ENCODE measurements at regions not wholly inside any gene's neighbourhood (a gene's known extent, or its start where the extent isn't known, plus 50 kb on each side); places are given as distances from the start of the nearest gene placed in this dataset.
"Not testable (repeated sequence)": the region's sequence is repeated elsewhere in the genome, so short reads cannot be mapped to it uniquely, and the experiment has no call there.

DNA sequence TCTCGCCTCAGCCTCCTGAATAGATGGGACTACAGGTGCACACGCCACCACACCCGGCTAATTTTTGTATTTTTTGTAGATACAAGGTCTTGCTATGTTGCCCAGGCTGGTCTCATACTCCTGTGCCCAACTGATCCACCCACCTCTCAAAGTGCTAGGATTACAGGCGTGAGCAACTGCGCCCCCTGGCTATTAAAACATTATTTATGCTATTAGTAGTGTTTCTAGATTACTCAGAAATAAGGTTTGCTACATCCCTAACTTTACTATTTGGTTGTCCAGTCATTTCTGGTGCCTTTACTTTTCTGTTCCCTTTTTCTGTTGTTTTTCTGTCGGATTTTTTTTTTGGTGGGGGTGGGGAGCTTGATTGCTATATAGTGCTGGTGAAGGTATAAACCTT, 393.6 kb upstream of the TPM1 start:
- no peak overlapping the region for H3K9ac ChIP-seq (ENCODE audit: low read depth, low read length)
- H3K4me3 ChIP-seq (ENCODE audit: low read length), result no peak overlapping the region
- H3K36me3 ChIP-seq (ENCODE audit: insufficient read depth, low read depth, low read length), result peaks cover 4% of the 10 kb centered on the region; the same call in 1 of the 2 replicates
- H3K4me1 ChIP-seq (ENCODE audit: insufficient read depth, low read length), result peaks cover 5% of the 10 kb centered on the region; the same call in 1 of the 2 replicates
- H3K27me3 ChIP-seq (ENCODE audit: insufficient read depth, low read length), result no peaks in the 10 kb centered on the region
- no peaks in the 10 kb centered on the region for H3K9me3 ChIP-seq (ENCODE audit: insufficient read depth, low read depth, low read length)
- no peak overlapping the region for H3K27ac ChIP-seq (ENCODE audit: low read length)

DNA sequence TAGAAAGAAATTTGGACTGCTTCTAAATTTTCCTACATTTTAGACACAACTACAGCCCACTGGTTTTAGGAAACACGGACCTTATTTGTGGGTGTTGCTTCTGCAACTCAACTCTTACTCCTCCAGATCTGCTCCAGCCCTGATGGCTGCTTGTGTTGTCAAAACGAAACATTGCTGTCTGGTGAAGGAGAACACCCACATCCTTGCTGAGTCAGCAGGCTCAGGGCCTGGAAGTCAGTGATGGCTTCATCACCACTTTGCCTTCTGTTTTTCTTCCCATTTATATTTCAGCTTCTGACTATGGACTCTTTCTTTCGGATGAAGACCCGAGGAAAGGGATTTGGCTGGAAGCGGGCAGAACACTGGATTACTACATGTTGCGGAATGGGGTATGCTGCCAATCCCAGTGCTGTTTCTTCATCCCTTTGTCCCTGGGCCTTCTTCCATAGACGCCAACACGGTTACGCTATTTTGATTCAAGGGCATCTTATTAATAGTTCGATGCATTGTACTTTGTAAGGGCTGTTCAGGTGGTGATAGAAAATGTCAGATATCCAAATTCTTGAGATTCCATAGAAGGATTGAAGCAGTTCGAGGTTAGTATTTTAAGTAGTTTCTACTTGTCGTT, 392.6 kb upstream of the TPM1 start:
- H3K4me3 ChIP-seq (ENCODE audit: low read length), result no peak overlapping the region
- no peaks in the 10 kb centered on the region for H3K9me3 ChIP-seq (ENCODE audit: insufficient read depth, low read depth, low read length)
- no peak overlapping the region for H3K27ac ChIP-seq (ENCODE audit: low read length)
- no peaks in the 10 kb centered on the region for H3K27me3 ChIP-seq (ENCODE audit: insufficient read depth, low read length)
- no peak overlapping the region for H3K9ac ChIP-seq (ENCODE audit: low read depth, low read length)
- peaks cover 4% of the 10 kb centered on the region; the same call in 1 of the 2 replicates for H3K36me3 ChIP-seq (ENCODE audit: insufficient read depth, low read depth, low read length)
- no peaks in the 10 kb centered on the region for H3K4me1 ChIP-seq (ENCODE audit: insufficient read depth, low read length)

DNA sequence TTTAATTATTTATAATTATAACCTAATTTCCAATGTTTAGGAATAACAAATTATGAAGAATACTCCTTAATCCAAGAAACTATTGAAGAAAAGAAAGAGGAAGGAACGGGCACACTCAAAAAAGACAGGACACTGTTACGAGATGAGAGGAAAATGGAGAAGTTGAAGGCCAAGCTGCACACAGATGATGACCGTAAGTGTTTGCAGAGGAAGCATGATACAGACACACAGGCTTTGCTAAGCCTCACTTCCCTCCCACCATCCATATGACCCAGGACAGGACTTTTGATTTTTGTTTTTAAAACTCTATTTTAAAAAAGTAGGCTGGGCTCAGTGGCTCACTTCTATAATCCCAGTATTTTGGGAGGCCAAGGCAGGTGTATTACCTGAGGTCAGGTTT, 389.4 kb upstream of the TPM1 start:
- Histone ChIP-seq H3K9me3 (ENCODE audit: insufficient read depth, low read depth, low read length) (no peaks in the 10 kb centered on the region), H3K27me3 (ENCODE audit: insufficient read depth, low read length) (no peaks in the 10 kb centered on the region), H3K36me3 (ENCODE audit: insufficient read depth, low read depth, low read length) (peaks cover 4% of the 10 kb centered on the region), H3K4me1 (ENCODE audit: insufficient read depth, low read length) (no peaks in the 10 kb centered on the region), H3K9ac (ENCODE audit: low read depth, low read length) (no peak overlapping the region), H3K27ac (ENCODE audit: low read length) (no peak overlapping the region), H3K4me3 (ENCODE audit: low read length) (no peak overlapping the region)

DNA sequence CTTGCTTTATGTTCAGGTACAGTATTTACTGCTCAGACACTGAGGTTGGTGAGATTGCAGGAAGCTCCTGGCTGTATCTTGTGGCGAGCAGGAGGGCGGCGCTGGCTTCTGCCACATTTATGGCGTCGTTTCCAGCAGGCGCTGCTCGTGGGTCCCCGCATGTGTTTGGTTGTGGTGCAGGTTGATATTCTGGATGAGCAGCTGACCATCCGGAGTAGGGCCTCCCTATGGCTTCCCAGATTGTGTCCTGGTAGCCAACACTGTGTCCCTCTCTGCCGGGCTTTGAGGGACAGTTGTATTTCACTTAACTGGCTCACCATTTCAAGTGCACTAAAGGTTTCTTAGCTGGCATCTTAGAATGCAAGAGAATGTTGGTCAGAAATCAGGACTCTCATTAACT, 386.5 kb upstream of the TPM1 start:
- H3K36me3 ChIP-seq (ENCODE audit: insufficient read depth, low read depth, low read length), result peaks cover 4% of the 10 kb centered on the region
- no peak overlapping the region for H3K4me3 ChIP-seq (ENCODE audit: low read length)
- no peak overlapping the region for H3K27ac ChIP-seq (ENCODE audit: low read length)
- H3K9ac ChIP-seq (ENCODE audit: low read depth, low read length), result no peak overlapping the region
- no peaks in the 10 kb centered on the region for H3K27me3 ChIP-seq (ENCODE audit: insufficient read depth, low read length)
- H3K4me1 ChIP-seq (ENCODE audit: insufficient read depth, low read length), result no peaks in the 10 kb centered on the region
- no peaks in the 10 kb centered on the region for H3K9me3 ChIP-seq (ENCODE audit: insufficient read depth, low read depth, low read length)

DNA sequence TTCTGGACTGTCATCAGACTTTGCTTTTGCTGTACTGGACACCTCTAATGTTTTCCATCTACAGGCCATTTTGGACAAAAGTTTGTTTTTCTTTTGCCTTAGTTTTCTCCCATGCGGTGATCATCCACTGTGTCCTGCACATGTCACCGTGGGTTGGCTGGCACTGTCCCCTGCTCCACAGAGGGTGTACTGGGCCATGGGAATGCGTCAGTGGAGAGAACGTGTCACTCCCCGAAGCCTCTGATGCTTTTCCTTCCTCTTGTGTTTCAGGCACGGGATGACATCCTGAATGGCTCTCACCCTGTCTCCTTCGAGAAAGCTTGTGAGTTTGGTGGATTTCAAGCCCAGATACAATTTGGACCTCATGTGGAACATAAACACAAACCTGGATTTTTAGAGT, 385.0 kb upstream of the TPM1 start:
- H3K4me3 ChIP-seq (ENCODE audit: low read length); H3K36me3 ChIP-seq (ENCODE audit: insufficient read depth, low read depth, low read length); H3K9me3 ChIP-seq (ENCODE audit: insufficient read depth, low read depth, low read length); H3K27me3 ChIP-seq (ENCODE audit: insufficient read depth, low read length); H3K4me1 ChIP-seq (ENCODE audit: insufficient read depth, low read length); H3K27ac ChIP-seq (ENCODE audit: low read length); H3K9ac ChIP-seq (ENCODE audit: low read depth, low read length): not testable (repeated sequence)

DNA sequence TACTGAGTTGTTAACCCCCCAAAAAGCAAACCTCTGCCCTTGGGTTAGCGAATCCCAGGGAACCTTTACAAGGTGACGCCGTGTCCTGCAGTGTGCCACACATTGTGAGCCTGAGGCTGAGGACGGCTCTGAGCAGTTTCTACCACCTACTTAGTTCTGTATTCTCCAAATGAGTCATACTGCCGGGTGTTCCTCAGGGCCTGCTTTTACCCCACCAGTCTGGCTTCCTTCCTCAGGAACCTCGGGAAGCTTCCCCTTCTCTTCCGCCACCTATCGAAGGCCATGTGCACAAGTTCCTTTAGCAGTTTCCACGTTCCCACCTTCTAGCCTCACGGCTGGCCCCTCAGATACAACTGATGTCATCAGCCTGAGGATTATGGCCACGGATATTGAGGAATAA, 384.0 kb upstream of the TPM1 start:
- H3K27me3 ChIP-seq (ENCODE audit: insufficient read depth, low read length), result no peaks in the 10 kb centered on the region
- H3K27ac ChIP-seq (ENCODE audit: low read length), result no peak overlapping the region
- no peaks in the 10 kb centered on the region; the same call in 1 of the 2 replicates for H3K36me3 ChIP-seq (ENCODE audit: insufficient read depth, low read depth, low read length)

DNA sequence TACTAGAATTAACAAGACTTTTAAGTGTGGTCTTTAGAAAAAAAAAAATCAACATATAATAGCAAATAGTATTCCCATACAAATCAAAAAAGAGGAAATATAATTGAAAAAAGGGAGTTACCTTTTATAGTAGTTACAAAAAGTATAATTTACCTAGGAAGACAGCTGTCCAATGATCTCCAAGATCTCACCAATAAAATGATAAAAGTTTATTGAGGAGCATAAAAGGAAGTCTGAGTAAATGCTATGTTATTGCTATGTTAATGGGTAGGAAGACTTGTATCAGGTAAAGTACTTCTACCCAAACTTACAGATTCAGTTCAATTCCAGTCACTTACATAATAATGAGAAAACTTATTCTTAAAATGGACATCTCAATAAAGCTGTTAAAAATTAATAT, 379.0 kb upstream of the TPM1 start:
- Histone ChIP-seq H3K27ac (ENCODE audit: low read length) (no peak overlapping the region), H3K27me3 (ENCODE audit: insufficient read depth, low read length) (no peaks in the 10 kb centered on the region), H3K9me3 (ENCODE audit: insufficient read depth, low read depth, low read length) (no peaks in the 10 kb centered on the region), H3K36me3 (ENCODE audit: insufficient read depth, low read depth, low read length) (no peaks in the 10 kb centered on the region), H3K9ac (ENCODE audit: low read depth, low read length) (no peak overlapping the region), H3K4me1 (ENCODE audit: insufficient read depth, low read length) (peaks cover 7% of the 10 kb centered on the region), H3K4me3 (ENCODE audit: low read length) (no peak overlapping the region)

More for the DNA sequence above, 384.0 kb upstream of the TPM1 start:
- no peaks in the 10 kb centered on the region for H3K4me1 ChIP-seq (ENCODE audit: insufficient read depth, low read length)
- no peak overlapping the region for H3K4me3 ChIP-seq (ENCODE audit: low read length)
- H3K9ac ChIP-seq (ENCODE audit: low read depth, low read length), result no peak overlapping the region
- H3K9me3 ChIP-seq (ENCODE audit: insufficient read depth, low read depth, low read length), result no peaks in the 10 kb centered on the region

DNA sequence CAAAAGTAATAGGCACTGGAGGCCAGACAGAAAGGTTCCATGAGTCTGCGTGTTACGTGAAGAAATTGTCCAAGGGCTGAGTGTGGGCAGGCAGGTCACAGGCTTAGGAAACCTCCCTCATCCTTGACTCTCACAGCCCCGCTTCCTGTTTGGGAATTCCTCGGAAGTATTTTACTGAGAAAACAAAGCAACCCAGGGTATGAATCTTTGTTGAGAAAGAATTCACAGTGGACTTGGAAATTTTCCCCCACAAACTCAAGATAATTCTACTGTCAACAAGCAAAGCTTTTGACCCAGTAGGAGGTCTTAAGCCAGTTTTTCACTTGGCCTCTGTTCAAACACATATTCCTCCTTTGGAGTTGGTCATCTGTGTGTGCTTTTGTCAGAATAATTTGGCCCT, 377.1 kb upstream of the TPM1 start:
- Histone ChIP-seq H3K9me3 (ENCODE audit: insufficient read depth, low read depth, low read length) (no peaks in the 10 kb centered on the region), H3K27me3 (ENCODE audit: insufficient read depth, low read length) (no peaks in the 10 kb centered on the region), H3K36me3 (ENCODE audit: insufficient read depth, low read depth, low read length) (no peaks in the 10 kb centered on the region), H3K27ac (ENCODE audit: low read length) (no peak overlapping the region), H3K4me1 (ENCODE audit: insufficient read depth, low read length) (peaks cover 7% of the 10 kb centered on the region), H3K4me3 (ENCODE audit: low read length) (no peak overlapping the region), H3K9ac (ENCODE audit: low read depth, low read length) (no peak overlapping the region)

DNA sequence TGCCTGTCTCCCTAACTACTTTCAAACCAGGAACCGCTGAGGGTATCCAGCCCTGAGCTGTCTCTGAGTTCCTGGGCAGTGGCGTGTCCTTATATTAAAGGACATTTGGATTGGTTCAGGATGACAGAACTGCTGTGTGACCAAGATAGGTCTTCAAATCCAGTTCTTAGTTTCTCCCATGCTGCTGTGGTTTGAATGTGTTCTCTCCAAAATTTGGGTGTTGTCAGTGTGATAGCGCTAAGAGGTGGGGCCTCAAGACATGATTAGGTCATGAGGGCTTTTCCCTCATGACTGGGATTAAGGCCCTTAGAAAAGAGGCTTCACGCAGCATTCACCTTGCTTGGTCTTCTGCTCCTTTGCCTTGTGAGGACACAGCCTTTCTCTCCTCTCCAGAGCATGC, 376.5 kb upstream of the TPM1 start:
- Histone ChIP-seq H3K27ac (ENCODE audit: low read length) (no peak overlapping the region), H3K9ac (ENCODE audit: low read depth, low read length) (no peak overlapping the region), H3K36me3 (ENCODE audit: insufficient read depth, low read depth, low read length) (no peaks in the 10 kb centered on the region), H3K4me1 (ENCODE audit: insufficient read depth, low read length) (peaks cover 7% of the 10 kb centered on the region), H3K4me3 (ENCODE audit: low read length) (no peak overlapping the region), H3K27me3 (ENCODE audit: insufficient read depth, low read length) (no peaks in the 10 kb centered on the region), H3K9me3 (ENCODE audit: insufficient read depth, low read depth, low read length) (no peaks in the 10 kb centered on the region)

DNA sequence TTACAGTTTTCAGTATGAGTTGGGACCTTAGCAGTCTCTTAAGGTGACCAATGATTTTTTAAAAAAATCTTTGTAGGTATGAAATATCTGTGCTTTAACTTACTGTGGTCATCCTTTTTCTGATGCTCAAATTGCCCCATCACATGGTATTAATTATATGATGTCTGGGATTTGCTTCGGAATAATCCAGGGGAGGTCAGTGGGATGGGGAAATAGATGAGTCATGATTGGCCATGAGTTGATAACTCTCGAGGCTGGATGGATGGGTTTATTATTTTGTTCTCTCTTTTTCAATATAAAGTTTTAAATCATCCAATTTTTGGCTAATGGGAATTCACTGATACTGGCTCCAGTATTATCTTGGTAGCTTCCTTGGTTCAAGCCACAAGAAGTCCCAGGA, 370.3 kb upstream of the TPM1 start:
- H3K9me3 ChIP-seq (ENCODE audit: insufficient read depth, low read depth, low read length), result no peaks in the 10 kb centered on the region
- no peaks in the 10 kb centered on the region for H3K4me1 ChIP-seq (ENCODE audit: insufficient read depth, low read length)
- H3K4me3 ChIP-seq (ENCODE audit: low read length), result no peak overlapping the region
- no peak overlapping the region for H3K27ac ChIP-seq (ENCODE audit: low read length)
- no peaks in the 10 kb centered on the region for H3K36me3 ChIP-seq (ENCODE audit: insufficient read depth, low read depth, low read length)
- no peaks in the 10 kb centered on the region for H3K27me3 ChIP-seq (ENCODE audit: insufficient read depth, low read length)
- no peak overlapping the region for H3K9ac ChIP-seq (ENCODE audit: low read depth, low read length)

DNA sequence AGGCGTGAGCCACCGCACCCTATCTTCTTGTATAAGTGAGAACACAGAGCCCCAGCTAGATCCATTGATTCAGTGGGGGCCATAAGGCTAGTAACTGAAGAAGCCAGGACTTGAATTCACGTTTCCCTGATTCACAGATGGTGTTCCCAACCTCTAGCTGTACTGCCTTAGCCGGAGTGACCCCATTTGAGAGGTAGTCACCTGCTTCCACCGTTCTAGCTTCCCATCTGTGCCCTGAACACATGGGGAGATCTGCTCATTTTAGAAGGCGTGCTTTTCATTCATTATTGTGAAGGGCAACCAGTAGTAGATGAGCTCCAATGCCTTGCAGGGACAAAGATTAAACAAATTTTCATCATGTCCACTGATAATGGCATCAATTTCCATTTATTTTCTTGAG, 365.7 kb upstream of the TPM1 start:
- Histone ChIP-seq H3K36me3 (ENCODE audit: insufficient read depth, low read depth, low read length) (no peaks in the 10 kb centered on the region), H3K4me3 (ENCODE audit: low read length) (no peak overlapping the region), H3K27me3 (ENCODE audit: insufficient read depth, low read length) (no peaks in the 10 kb centered on the region), H3K9me3 (ENCODE audit: insufficient read depth, low read depth, low read length) (no peaks in the 10 kb centered on the region), H3K4me1 (ENCODE audit: insufficient read depth, low read length) (no peaks in the 10 kb centered on the region), H3K27ac (ENCODE audit: low read length) (no peak overlapping the region), H3K9ac (ENCODE audit: low read depth, low read length) (no peak overlapping the region)

DNA sequence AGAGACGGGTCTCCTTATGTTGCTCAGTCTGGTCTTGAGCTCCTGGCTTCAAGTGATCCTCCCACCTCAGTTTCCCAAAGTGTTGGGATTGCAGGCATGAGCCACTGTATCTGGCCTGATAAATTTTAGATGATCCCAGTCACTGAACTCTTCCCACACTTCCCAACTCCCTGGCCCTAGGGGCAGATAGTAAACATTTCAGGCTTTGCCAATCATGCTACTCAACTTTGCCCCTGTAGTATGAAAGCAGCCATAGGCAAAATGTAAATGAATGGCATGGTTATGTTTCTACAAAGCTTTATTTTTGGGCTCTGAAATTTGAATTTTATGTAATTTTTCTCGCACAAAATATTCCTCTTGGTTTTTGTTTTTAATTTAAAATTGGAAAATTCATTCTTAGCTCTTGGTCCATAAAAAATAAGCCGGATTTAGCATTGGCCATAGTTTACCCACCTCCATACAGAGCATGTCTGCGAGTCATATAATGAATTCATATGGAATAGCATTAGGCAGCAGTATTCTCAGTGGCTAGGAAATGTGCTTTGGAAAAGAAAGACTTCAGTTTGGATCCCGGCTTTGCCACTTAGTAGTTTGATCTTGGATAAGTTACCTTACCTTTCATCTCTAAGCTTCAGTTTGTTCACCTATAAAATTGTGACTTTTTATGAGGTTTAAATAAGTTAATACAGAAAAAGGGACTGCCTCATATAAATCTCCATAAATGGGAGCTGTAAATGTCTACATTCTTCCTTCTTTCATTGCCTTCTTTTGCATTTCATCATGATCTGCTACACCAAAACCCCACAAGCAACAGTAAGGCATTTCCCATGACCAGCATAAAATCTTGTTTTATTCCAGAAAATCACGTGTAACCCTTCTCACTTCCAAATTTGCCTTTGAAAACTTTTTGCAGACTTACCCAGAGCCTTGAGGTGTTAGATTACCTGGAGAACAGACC, 360.3 kb upstream of the TPM1 start:
- Histone ChIP-seq H3K27me3 (ENCODE audit: insufficient read depth, low read length) (no peaks in the 10 kb centered on the region), H3K4me1 (ENCODE audit: insufficient read depth, low read length) (no peaks in the 10 kb centered on the region), H3K9ac (ENCODE audit: low read depth, low read length) (no peak overlapping the region), H3K27ac (ENCODE audit: low read length) (no peak overlapping the region), H3K4me3 (ENCODE audit: low read length) (no peak overlapping the region), H3K9me3 (ENCODE audit: insufficient read depth, low read depth, low read length) (no peaks in the 10 kb centered on the region), H3K36me3 (ENCODE audit: insufficient read depth, low read depth, low read length) (no peaks in the 10 kb centered on the region)

Data from iPS-20b (cell line).